MCF 10A (cell line): ENCODE measurements at regions not wholly inside any gene's neighbourhood (a gene's known extent, or its start where the extent isn't known, plus 50 kb on each side); places are given as distances from the start of the nearest gene placed in this dataset.

Source experiments
- BruUV-seq: library from RNA; stranded (reverse); fragments of 400-500 nt; replicated peaks from 2 replicates; lab custom pipeline; 2021; lab: Mats Ljungman, UMichigan
- CTCF ChIA-PET: fragments of 300-600 bp; sonication (Branson Sonifier 250); formaldehyde crosslinking; extraction: SDS; loops from one replicate; lab custom pipeline; 2021; ENCODE audit warnings: antibody characterized with exemption, inconsistent platforms; lab: Yijun Ruan, JAX
- POLR2A ChIA-PET: fragments of 300-600, 350-650 bp; sonication (Branson Sonifier 250); formaldehyde crosslinking; extraction: SDS; loops from one replicate; lab custom pipeline; 2020; ENCODE audit warnings: antibody characterized with exemption, inconsistent platforms; lab: Yijun Ruan, JAX
- DNase-seq: peaks from one replicate; pipeline ENCODE4 v3.0.0-alpha.2; 2018; ENCODE audit not compliant: unreplicated experiment
- H3K27ac Mint-ChIP-seq: one replicate; pipeline ENCODE4 v1.8.0; 2022; ENCODE audit warnings: mild to moderate bottlenecking, low read depth, mixed read lengths; ENCODE audit not compliant: unreplicated experiment
- H3K27me3 Mint-ChIP-seq: one replicate; pipeline ENCODE4 v1.8.0; 2022; ENCODE audit warnings: mixed read lengths; ENCODE audit not compliant: insufficient read depth, unreplicated experiment
- H3K36me3 Mint-ChIP-seq: one replicate; pipeline ENCODE4 v1.8.0; 2022; ENCODE audit warnings: mild to moderate bottlenecking, moderate library complexity, mixed read lengths; ENCODE audit not compliant: insufficient read depth, unreplicated experiment
- H3K4me1 Mint-ChIP-seq: one replicate; pipeline ENCODE4 v1.8.0; 2022; ENCODE audit warnings: mixed read lengths; ENCODE audit not compliant: insufficient read depth, unreplicated experiment
- H3K4me3 Mint-ChIP-seq: one replicate; pipeline ENCODE4 v1.8.0; 2022; ENCODE audit warnings: mild to moderate bottlenecking, moderate library complexity, mixed read lengths; ENCODE audit not compliant: unreplicated experiment
- H3K9me3 Mint-ChIP-seq: one replicate; pipeline ENCODE4 v1.8.0; 2022; ENCODE audit warnings: mixed read lengths; ENCODE audit not compliant: unreplicated experiment
- intact Hi-C: fragments of 100-400 bp; cut with micrococcal nuclease; formaldehyde crosslinking; loops from 2 replicates; pipeline ENCODE4 v1.14.1; 2022
- TF ChIP-seq, protein P1 (sequence below): fragments of 200-600 bp; IDR thresholded peaks from one replicate; pipeline ENCODE4 v1.8.0; 2022; ENCODE audit warnings: antibody characterized with exemption, mild to moderate bottlenecking; ENCODE audit not compliant: unreplicated experiment

DNA sequence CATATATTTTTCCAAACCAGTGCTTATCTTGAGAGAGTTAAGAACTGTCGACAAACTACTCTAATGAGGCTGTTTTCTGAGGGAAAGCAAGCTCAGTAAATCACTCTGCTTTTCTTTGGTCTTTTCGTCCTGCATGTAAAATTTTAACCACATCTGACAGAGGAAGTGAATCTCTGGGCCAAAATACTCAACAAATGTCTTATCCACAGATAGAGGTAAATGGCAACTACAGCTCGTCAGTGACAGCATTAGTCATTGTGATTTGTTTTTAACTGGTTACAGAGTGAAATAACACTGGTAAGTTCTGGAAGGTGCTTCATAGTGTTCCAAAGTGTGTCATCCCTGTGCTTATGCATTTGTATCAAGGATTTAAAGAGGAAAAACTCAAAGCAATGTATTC lies 82.6 kb upstream of the SLC8A1 start:
- Mint-ChIP-seq H3K36me3 (no peaks in the 10 kb centered on the region), H3K27me3 (no peaks in the 10 kb centered on the region), H3K4me1 (no peaks in the 10 kb centered on the region), H3K9me3 (no peaks in the 10 kb centered on the region), H3K27ac (no peak overlapping the region), H3K4me3 (no peak overlapping the region)
- ChIA-PET CTCF (interaction anchor here (0.7 to 1.9 kb wide), 5 partner anchors 8 to 85 kb away, joined by 3 to 9 read pairs (median 4); no protein-coding TSS in a partner anchor), POLR2A (no interaction called here)
- no TSS peak for BruUV-seq
- DNase-seq, result no peak
- intact Hi-C loops, result no loop called here
- TF ChIP-seq, protein P1, sequence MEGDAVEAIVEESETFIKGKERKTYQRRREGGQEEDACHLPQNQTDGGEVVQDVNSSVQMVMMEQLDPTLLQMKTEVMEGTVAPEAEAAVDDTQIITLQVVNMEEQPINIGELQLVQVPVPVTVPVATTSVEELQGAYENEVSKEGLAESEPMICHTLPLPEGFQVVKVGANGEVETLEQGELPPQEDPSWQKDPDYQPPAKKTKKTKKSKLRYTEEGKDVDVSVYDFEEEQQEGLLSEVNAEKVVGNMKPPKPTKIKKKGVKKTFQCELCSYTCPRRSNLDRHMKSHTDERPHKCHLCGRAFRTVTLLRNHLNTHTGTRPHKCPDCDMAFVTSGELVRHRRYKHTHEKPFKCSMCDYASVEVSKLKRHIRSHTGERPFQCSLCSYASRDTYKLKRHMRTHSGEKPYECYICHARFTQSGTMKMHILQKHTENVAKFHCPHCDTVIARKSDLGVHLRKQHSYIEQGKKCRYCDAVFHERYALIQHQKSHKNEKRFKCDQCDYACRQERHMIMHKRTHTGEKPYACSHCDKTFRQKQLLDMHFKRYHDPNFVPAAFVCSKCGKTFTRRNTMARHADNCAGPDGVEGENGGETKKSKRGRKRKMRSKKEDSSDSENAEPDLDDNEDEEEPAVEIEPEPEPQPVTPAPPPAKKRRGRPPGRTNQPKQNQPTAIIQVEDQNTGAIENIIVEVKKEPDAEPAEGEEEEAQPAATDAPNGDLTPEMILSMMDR, result no peak

DNA sequence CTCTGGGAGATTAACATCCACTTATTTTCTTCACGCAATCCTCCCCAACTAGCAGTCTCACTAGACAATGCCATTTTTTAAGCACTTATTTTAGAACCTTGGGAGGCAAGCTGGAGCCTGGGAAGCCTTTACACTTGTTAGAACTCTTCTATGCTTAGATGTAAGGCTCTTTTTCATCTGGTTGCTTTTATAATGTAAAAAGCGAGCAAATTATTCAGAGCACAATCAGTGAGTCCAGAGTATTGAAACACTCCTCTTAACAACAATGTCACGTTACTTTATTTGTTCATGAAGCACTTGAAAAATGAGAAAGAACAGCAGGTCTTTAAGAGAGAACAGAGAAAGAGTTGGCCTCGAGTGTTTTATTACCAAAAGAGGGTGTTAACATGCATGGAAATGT lies 84.1 kb upstream of the SLC8A1 start:
- no peaks in the 10 kb centered on the region for H3K36me3 Mint-ChIP-seq
- TF ChIP-seq, protein P1, result no peak
- ChIA-PET CTCF (no interaction called here), POLR2A (no interaction called here)
- no peaks in the 10 kb centered on the region for H3K4me1 Mint-ChIP-seq
- intact Hi-C loops, result no loop called here
- no peak overlapping the region for H3K27ac Mint-ChIP-seq
- no TSS peak for BruUV-seq
- no peak for DNase-seq
- H3K9me3 Mint-ChIP-seq, result no peaks in the 10 kb centered on the region
- no peak overlapping the region for H3K4me3 Mint-ChIP-seq
- H3K27me3 Mint-ChIP-seq, result no peaks in the 10 kb centered on the region

DNA sequence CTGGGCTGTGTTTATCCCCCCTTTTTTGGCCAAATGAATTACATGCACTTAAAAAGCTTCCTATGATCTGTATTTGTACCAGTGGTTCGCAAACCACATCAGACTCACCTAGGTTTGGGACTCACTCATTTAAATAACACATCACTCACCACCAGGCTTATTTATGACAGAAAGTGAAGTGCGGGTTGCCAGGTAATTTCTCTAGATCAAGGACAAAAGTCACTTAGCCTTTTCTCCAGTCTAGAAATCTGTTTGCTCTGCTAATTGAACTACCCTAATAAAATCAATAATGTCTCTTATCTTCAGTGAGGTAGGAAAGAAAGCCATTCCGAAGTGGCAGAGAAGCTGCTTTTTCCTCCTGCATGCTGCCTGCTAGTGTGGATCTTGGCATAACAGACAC lies 88.1 kb upstream of the SLC8A1 start:
- CTCF ChIA-PET, result interaction anchor here (1.3 kb wide), 1 partner anchor 14 kb away, joined by 5 read pairs; no protein-coding TSS in a partner anchor
- TF ChIP-seq, protein P1, result no peak
- BruUV-seq, result no TSS peak
- POLR2A ChIA-PET, result no interaction called here
- H3K4me3 Mint-ChIP-seq, result no peak overlapping the region
- no peaks in the 10 kb centered on the region for H3K27me3 Mint-ChIP-seq
- no peaks in the 10 kb centered on the region for H3K4me1 Mint-ChIP-seq
- intact Hi-C loops, result no loop called here
- no peak overlapping the region for H3K27ac Mint-ChIP-seq
- no peaks in the 10 kb centered on the region for H3K36me3 Mint-ChIP-seq
- no peak for DNase-seq
- H3K9me3 Mint-ChIP-seq, result no peaks in the 10 kb centered on the region

DNA sequence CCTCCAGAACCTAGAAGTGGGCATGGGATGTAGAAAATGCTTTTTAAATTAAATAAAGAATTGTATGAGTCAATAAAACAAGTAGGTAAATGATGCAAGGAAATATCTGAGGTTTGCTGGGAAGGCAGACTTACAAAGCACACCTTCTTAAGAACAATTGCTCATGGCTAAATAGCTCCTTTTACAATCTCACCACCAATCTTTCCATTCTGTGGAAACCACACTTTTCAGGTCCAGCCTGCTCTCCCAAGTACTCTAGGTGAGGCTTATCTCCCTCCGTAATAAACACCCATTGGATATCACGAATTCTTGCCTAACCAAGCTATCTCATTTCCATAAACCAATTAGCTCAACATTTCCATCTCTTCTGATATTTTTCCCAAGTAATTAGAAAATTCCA lies 91.5 kb upstream of the SLC8A1 start:
- no peaks in the 10 kb centered on the region for H3K4me1 Mint-ChIP-seq
- ChIA-PET CTCF (interaction anchor here (0.9 to 2.4 kb wide), 3 partner anchors 10 to 629 kb away, joined by 4 to 15 read pairs (median 5); no protein-coding TSS in a partner anchor), POLR2A (no interaction called here)
- no peaks in the 10 kb centered on the region for H3K36me3 Mint-ChIP-seq
- no peaks in the 10 kb centered on the region for H3K27me3 Mint-ChIP-seq
- H3K4me3 Mint-ChIP-seq, result no peak overlapping the region
- intact Hi-C loops, result no loop called here
- BruUV-seq, result no TSS peak
- no peaks in the 10 kb centered on the region for H3K9me3 Mint-ChIP-seq
- TF ChIP-seq, protein P1, result no peak
- no peak for DNase-seq
- no peak overlapping the region for H3K27ac Mint-ChIP-seq
